K562 (cell line): ENCODE measurements at regions not wholly inside any gene's neighbourhood (a gene's known extent, or its start where the extent isn't known, plus 50 kb on each side); places are given as distances from the start of the nearest gene placed in this dataset.

Experiments
- BCLAF1 ChIP-seq, 2 experiments: fragments of 450-650 bp in 1 of 2; IDR thresholded peaks; 2 replicates each; pipeline ENCODE4 v1.6.1; 2011 to 2017; ENCODE audit warnings: low read depth in 2 of 2, antibody characterized with exemption in 1 of 2, borderline replicate concordance in 1 of 2, low read length in 1 of 2, mild to moderate bottlenecking in 1 of 2, mixed read lengths in 1 of 2; ENCODE audit not compliant: control insufficient read depth in 1 of 2
- BRF1 ChIP-seq: IDR thresholded peaks from 3 replicates; pipeline ENCODE4 v1.6.1; 2011; ENCODE audit warnings: borderline replicate concordance, mild to moderate bottlenecking; ENCODE audit not compliant: insufficient read length; ENCODE audit errors: extremely low read depth
- FOXA3 ChIP-seq, 2 experiments: fragments of 450-650 bp in 1 of 2; sonication (generic) in 1 of 2; formaldehyde crosslinking; IDR thresholded peaks in 1 of 2; conservative IDR thresholded peaks in 1 of 2; 2 replicates each; pipeline versions ENCODE4 v1.4.0 to v1.8.0; 2020 to 2022; ENCODE audit warnings: mild to moderate bottlenecking in 2 of 2, missing genetic modification reagents in 1 of 2
- FOXK1 ChIP-seq: sonication (generic); formaldehyde crosslinking; IDR thresholded peaks from 2 replicates; pipeline ENCODE4 v1.8.0; 2022; ENCODE audit warnings: missing genetic modification reagents, mild to moderate bottlenecking, borderline replicate concordance
- FOXP4 ChIP-seq: sonication (generic); formaldehyde crosslinking; IDR thresholded peaks from 2 replicates; pipeline ENCODE4 v1.8.0; 2022; ENCODE audit warnings: mild to moderate bottlenecking, missing genetic modification reagents, borderline replicate concordance
- HLTF ChIP-seq: fragments of 450-650 bp; IDR thresholded peaks from 2 replicates; pipeline ENCODE4 v1.6.1; 2016
- MAFF ChIP-seq: IDR thresholded peaks from 2 replicates; pipeline ENCODE4 v1.6.1; 2012; ENCODE audit warnings: low read length, improper control_type of control experiment
- MITF ChIP-seq: IDR thresholded peaks from 2 replicates; pipeline ENCODE4 v1.6.1; 2014; ENCODE audit warnings: antibody characterized with exemption
- NELFE ChIP-seq: IDR thresholded peaks from 2 replicates; pipeline ENCODE4 v1.6.1; 2011; ENCODE audit warnings: mild to moderate bottlenecking; ENCODE audit not compliant: insufficient read depth, insufficient read length
- NR2F6 ChIP-seq: fragments of 450-650 bp; formaldehyde crosslinking; IDR thresholded peaks from 2 replicates; pipeline ENCODE4 v1.4.0; 2020; ENCODE audit warnings: mild to moderate bottlenecking
- NUFIP1 ChIP-seq: fragments of 450-650 bp; IDR thresholded peaks from 2 replicates; pipeline ENCODE4 v1.6.1; 2018; ENCODE audit not compliant: partially characterized antibody
- SIN3B ChIP-seq: fragments of 450-650 bp; IDR thresholded peaks from 2 replicates; pipeline ENCODE4 v1.6.1; 2017; ENCODE audit warnings: low read depth, mild to moderate bottlenecking, moderate library complexity
- SMAD3 ChIP-seq: fragments of 450-650 bp; formaldehyde crosslinking; conservative IDR thresholded peaks from 2 replicates; pipeline ENCODE4 v1.4.0; 2020; ENCODE audit warnings: mild to moderate bottlenecking
- STAT6 ChIP-seq: sonication (generic); formaldehyde crosslinking; IDR thresholded peaks from 2 replicates; pipeline ENCODE4 v1.8.1; 2023; ENCODE audit warnings: mild to moderate bottlenecking, missing genetic modification reagents
- ZNF146 ChIP-seq: IDR thresholded peaks from one replicate; pipeline ENCODE4 v1.6.1; 2018; ENCODE audit warnings: missing compliant biosample characterization; ENCODE audit not compliant: unreplicated experiment
- ZNF311 ChIP-seq: fragments of 250-450 bp; sonication (Bioruptor Pico); IDR thresholded peaks from 2 replicates; pipeline ENCODE4 v1.4.0; 2020; ENCODE audit warnings: mild to moderate bottlenecking, moderate library complexity
- ZNF717 ChIP-seq: fragments of 250-450 bp; sonication (Bioruptor Pico); IDR thresholded peaks from 2 replicates; pipeline ENCODE4 v1.5.0; 2021
- ZNF830 ChIP-seq: fragments of 250-450 bp; sonication (Bioruptor Pico); IDR thresholded peaks from 2 replicates; pipeline ENCODE4 v1.5.0; 2021; ENCODE audit warnings: mild to moderate bottlenecking
- ZSCAN29 ChIP-seq: fragments of 450-650 bp; IDR thresholded peaks from 2 replicates; pipeline ENCODE4 v1.6.1; 2017

GRCh38 chr13:44259045-44260027 is 114.3 kb upstream of the SERP2 start (continued):
- no peak for TF ChIP-seq BCLAF1 (IDR thresholded peaks at IDR 0.05; ENCODE audit: borderline replicate concordance in 1 of 2, control insufficient read depth in 1 of 2, low read depth in 2 of 2, low read length in 1 of 2)
- no peak for TF ChIP-seq HLTF
- TF ChIP-seq FOXA3 (CRISPR knock-in tag; conservative IDR thresholded peaks at IDR 0.05 in 1 of 2, IDR thresholded peaks at IDR 0.05 in 1 of 2) = peak; percentile 83 to 85; a peak in 3 of 4 replicates
- TF ChIP-seq NR2F6 (CRISPR knock-in tag) = no peak
- TF ChIP-seq ZNF311 (CRISPR knock-in tag) = no peak
- no peak for TF ChIP-seq ZNF830 (CRISPR knock-in tag)
- peak; percentile 20; the same call in 1 of the 2 replicates for TF ChIP-seq MAFF
- TF ChIP-seq SIN3B = no peak
- TF ChIP-seq NELFE = no peak
- no peak for TF ChIP-seq NUFIP1
- TF ChIP-seq STAT6 (CRISPR knock-in tag) = no peak
- no peak for TF ChIP-seq SMAD3
- no peak for TF ChIP-seq FOXP4
- no peak for TF ChIP-seq ZNF717 (CRISPR knock-in tag)
- TF ChIP-seq ZSCAN29 = no peak
- TF ChIP-seq BRF1 = no peak
- no peak for TF ChIP-seq FOXK1 (CRISPR knock-in tag)
- TF ChIP-seq ZNF146 (CRISPR knock-in tag) = no peak
- TF ChIP-seq MITF = no peak
